ENCODE measurements at regions not wholly inside any gene's neighbourhood (a gene's known extent, or its start where the extent isn't known, plus 50 kb on each side); places are given as distances from the start of the nearest gene placed in this dataset.

GRCh38 chr2:6359964-6360363 is 505.7 kb downstream of the CMPK2 start:
- no peak for DNase-seq

- no peak for DNase-seq
Measured at GRCh38 chr2:6362671-6363450, 502.8 kb downstream of the CMPK2 start.

GRCh38 chr2:6368281-6368680 is 497.4 kb downstream of the CMPK2 start:
- DNase-seq: no peak

- DNase-seq: no peak
Measured at GRCh38 chr2:6369266-6369665, 496.4 kb downstream of the CMPK2 start.

- DNase-seq: no peak
Measured at GRCh38 chr2:6370753-6371551, 494.8 kb downstream of the CMPK2 start.

- no peak for DNase-seq
Measured at GRCh38 chr2:6372317-6372901, 493.3 kb downstream of the CMPK2 start.

- no peak for DNase-seq
Measured at GRCh38 chr2:6381326-6381725, 484.4 kb downstream of the CMPK2 start.

- no peak for DNase-seq
Measured at GRCh38 chr2:6384341-6384740, 481.4 kb downstream of the CMPK2 start.

GRCh38 chr2:6392354-6392753 is 473.4 kb downstream of the CMPK2 start:
- no peak for DNase-seq

GRCh38 chr2:6392966-6393365 is 472.7 kb downstream of the CMPK2 start:
- DNase-seq: no peak

- DNase-seq: no peak
Measured at GRCh38 chr2:6393819-6394218, 471.9 kb downstream of the CMPK2 start.

GRCh38 chr2:6394276-6394675 is 471.4 kb downstream of the CMPK2 start:
- DNase-seq: no peak

- no peak for DNase-seq
Measured at GRCh38 chr2:6398421-6398820, 467.3 kb downstream of the CMPK2 start.

- no peak for DNase-seq
Measured at GRCh38 chr2:6401301-6401700, 464.4 kb downstream of the CMPK2 start.

GRCh38 chr2:6408057-6408456 is 457.6 kb downstream of the CMPK2 start:
- no peak for DNase-seq

GRCh38 chr2:6410313-6410712 is 455.4 kb downstream of the CMPK2 start:
- no peak for DNase-seq

GRCh38 chr2:6412533-6413091 is 453.1 kb downstream of the CMPK2 start:
- DNase-seq: no peak

GRCh38 chr2:6417050-6417449 is 448.7 kb downstream of the CMPK2 start:
- DNase-seq: no peak

GRCh38 chr2:6418291-6418690 is 447.4 kb downstream of the CMPK2 start:
- DNase-seq: no peak

GRCh38 chr2:6421138-6421730 is 444.5 kb downstream of the CMPK2 start:
- DNase-seq: no peak

GRCh38 chr2:6421888-6422287 is 443.8 kb downstream of the CMPK2 start:
- no peak for DNase-seq

- DNase-seq: no peak
Measured at GRCh38 chr2:6423157-6423556, 442.6 kb downstream of the CMPK2 start.

- DNase-seq: no peak
Measured at GRCh38 chr2:6423944-6424343, 441.8 kb downstream of the CMPK2 start.
